Muscle of leg (tissue), 3 donors: ENCODE measurements at regions not wholly inside any gene's neighbourhood (a gene's known extent, or its start where the extent isn't known, plus 50 kb on each side); places are given as distances from the start of the nearest gene placed in this dataset.

ENCODE experiments used
- DNase-seq: peaks from one replicate; pipeline ENCODE4 v3.0.0; 2013
- H3K27ac ChIP-seq: one replicate; pipeline ENCODE4 v1.5.1; 2013; ENCODE audit warnings: mild to moderate bottlenecking, low read length, control low read depth
- H3K27me3 ChIP-seq: one replicate; pipeline ENCODE4 v1.6.1; 2013; ENCODE audit warnings: low read length; ENCODE audit not compliant: control insufficient read depth, insufficient read depth
- H3K36me3 ChIP-seq: one replicate; pipeline ENCODE4 v1.6.1; 2013; ENCODE audit warnings: low read length; ENCODE audit not compliant: control insufficient read depth, insufficient read depth
- H3K4me1 ChIP-seq: one replicate; pipeline ENCODE4 v1.6.1; 2013; ENCODE audit warnings: low read length; ENCODE audit not compliant: control insufficient read depth, insufficient read depth
- H3K4me3 ChIP-seq: one replicate; pipeline ENCODE4 v1.5.1; 2013; ENCODE audit warnings: low read length, control low read depth
- H3K9me3 ChIP-seq: replicated peaks from 2 replicates; pipeline ENCODE4 v1.6.1; 2013; ENCODE audit warnings: low read depth, low read length; ENCODE audit not compliant: control insufficient read depth
- WGBS: methylation state at CpG from one replicate; pipeline ENCODE4 v1.1.5; 2013; ENCODE audit warnings: missing lambda C conversion rate; ENCODE audit not compliant: insufficient coverage; 5-methylcytosine and 5-hydroxymethylcytosine counted together

GRCh38 chr4:130296448-130296847 lies 1200.5 kb downstream of the C4orf33 start:
- Histone ChIP-seq H3K27me3 (no peaks in the 10 kb centered on the region), H3K4me1 (no peaks in the 10 kb centered on the region), H3K27ac (no peak overlapping the region), H3K4me3 (no peak overlapping the region), H3K9me3 (no peaks in the 10 kb centered on the region), H3K36me3 (no peaks in the 10 kb centered on the region)
- DNase-seq = no peak

- WGBS = no CpG with 5 or more reads among the region's 2 CpGs
- no peaks in the 10 kb centered on the region for H3K36me3 ChIP-seq
These were observed 1210.6 kb downstream of the C4orf33 start for GRCh38 chr4:130306566-130306965.

GRCh38 chr4:130309221-130309620 lies 1213.3 kb downstream of the C4orf33 start:
- H3K4me3 ChIP-seq = no peak overlapping the region
- no CpG with 5 or more reads among the region's 2 CpGs for WGBS
- H3K27ac ChIP-seq = no peak overlapping the region
- DNase-seq = no peak
- no peaks in the 10 kb centered on the region for H3K9me3 ChIP-seq
- H3K36me3 ChIP-seq = no peaks in the 10 kb centered on the region
- H3K4me1 ChIP-seq = no peaks in the 10 kb centered on the region
- H3K27me3 ChIP-seq = no peaks in the 10 kb centered on the region

More at GRCh38 chr4:130306566-130306965, 1210.6 kb downstream of the C4orf33 start:
- Histone ChIP-seq H3K4me1 (no peaks in the 10 kb centered on the region), H3K27me3 (no peaks in the 10 kb centered on the region), H3K4me3 (no peak overlapping the region), H3K9me3 (no peaks in the 10 kb centered on the region), H3K27ac (no peak overlapping the region)
- no peak for DNase-seq

GRCh38 chr4:130322439-130322838 lies 1226.5 kb downstream of the C4orf33 start:
- no peak for DNase-seq
- H3K9me3 ChIP-seq = no peaks in the 10 kb centered on the region

GRCh38 chr4:130329036-130329435 lies 1233.1 kb downstream of the C4orf33 start:
- Histone ChIP-seq H3K4me3 (no peak overlapping the region), H3K36me3 (no peaks in the 10 kb centered on the region), H3K4me1 (no peaks in the 10 kb centered on the region), H3K27me3 (no peaks in the 10 kb centered on the region), H3K9me3 (no peaks in the 10 kb centered on the region), H3K27ac (no peak overlapping the region)
- DNase-seq = no peak

More at GRCh38 chr4:130322439-130322838, 1226.5 kb downstream of the C4orf33 start:
- Histone ChIP-seq H3K4me3 (no peak overlapping the region), H3K36me3 (no peaks in the 10 kb centered on the region), H3K27ac (no peak overlapping the region), H3K4me1 (no peaks in the 10 kb centered on the region), H3K27me3 (no peaks in the 10 kb centered on the region)

GRCh38 chr4:130333241-130333759 lies 1237.3 kb downstream of the C4orf33 start:
- H3K27me3 ChIP-seq = no peaks in the 10 kb centered on the region
- H3K4me1 ChIP-seq = no peaks in the 10 kb centered on the region
- WGBS = no CpG with 5 or more reads among the region's 4 CpGs
- no peak for DNase-seq
- no peak overlapping the region for H3K27ac ChIP-seq
- no peak overlapping the region for H3K4me3 ChIP-seq
- no peaks in the 10 kb centered on the region for H3K36me3 ChIP-seq
- no peaks in the 10 kb centered on the region for H3K9me3 ChIP-seq

GRCh38 chr4:130335417-130336194 lies 1239.7 kb downstream of the C4orf33 start:
- DNase-seq = no peak
- Histone ChIP-seq H3K27me3 (no peaks in the 10 kb centered on the region), H3K9me3 (no peaks in the 10 kb centered on the region), H3K4me1 (no peaks in the 10 kb centered on the region), H3K4me3 (no peak overlapping the region), H3K27ac (no peak overlapping the region), H3K36me3 (no peaks in the 10 kb centered on the region)
- 82% methylated on average over 2 of the region's 5 CpGs for WGBS

- no peaks in the 10 kb centered on the region for H3K4me1 ChIP-seq
- H3K27ac ChIP-seq = no peak overlapping the region
- no peaks in the 10 kb centered on the region for H3K27me3 ChIP-seq
- H3K4me3 ChIP-seq = no peak overlapping the region
- no peaks in the 10 kb centered on the region for H3K36me3 ChIP-seq
- no peaks in the 10 kb centered on the region for H3K9me3 ChIP-seq
- DNase-seq = no peak
- 73% methylated on average over 3 of the region's 5 CpGs for WGBS
These were observed 1240.7 kb downstream of the C4orf33 start for GRCh38 chr4:130336585-130337217.

GRCh38 chr4:130338851-130339250 lies 1242.9 kb downstream of the C4orf33 start:
- Histone ChIP-seq H3K27ac (no peak overlapping the region), H3K27me3 (no peaks in the 10 kb centered on the region), H3K9me3 (no peaks in the 10 kb centered on the region), H3K36me3 (no peaks in the 10 kb centered on the region), H3K4me3 (no peak overlapping the region), H3K4me1 (no peaks in the 10 kb centered on the region)
- DNase-seq = no peak
- WGBS = no CpG with 5 or more reads among the region's 1 CpG

- H3K4me3 ChIP-seq = no peak overlapping the region
- no peak for DNase-seq
- no peaks in the 10 kb centered on the region for H3K9me3 ChIP-seq
- WGBS = 91% methylated on average over 7 of the region's 7 CpGs
- no peaks in the 10 kb centered on the region for H3K4me1 ChIP-seq
- H3K36me3 ChIP-seq = no peaks in the 10 kb centered on the region
- no peaks in the 10 kb centered on the region for H3K27me3 ChIP-seq
- H3K27ac ChIP-seq = no peak overlapping the region
These were observed 1253.8 kb downstream of the C4orf33 start for GRCh38 chr4:130349745-130350144.
